ENCODE measurements at regions not wholly inside any gene's neighbourhood (a gene's known extent, or its start where the extent isn't known, plus 50 kb on each side); places are given as distances from the start of the nearest gene placed in this dataset.

GRCh38 chr12:130246560-130246959 lies 84.3 kb downstream of the FZD10 start:
- Histone ChIP-seq H3K4me1 (ENCODE audit: control insufficient read depth, insufficient read depth, low read length) (no peaks in the 10 kb centered on the region), H3K27ac (ENCODE audit: low read depth, low read length) (no peak overlapping the region), H3K27me3 (ENCODE audit: control insufficient read depth, insufficient read depth, low read length, poor library complexity, severe bottlenecking) (peaks cover 10% of the 10 kb centered on the region), H3K4me3 (ENCODE audit: low read length) (no peak overlapping the region), H3K36me3 (ENCODE audit: control insufficient read depth, insufficient read depth, low read length) (no peaks in the 10 kb centered on the region), H3K9me3 (ENCODE audit: control insufficient read depth, low read length) (no peaks in the 10 kb centered on the region), H3K9ac (ENCODE audit: extremely low read depth, low read length, poor library complexity, severe bottlenecking) (no peak overlapping the region)
- TF ChIP-seq, protein P1, sequence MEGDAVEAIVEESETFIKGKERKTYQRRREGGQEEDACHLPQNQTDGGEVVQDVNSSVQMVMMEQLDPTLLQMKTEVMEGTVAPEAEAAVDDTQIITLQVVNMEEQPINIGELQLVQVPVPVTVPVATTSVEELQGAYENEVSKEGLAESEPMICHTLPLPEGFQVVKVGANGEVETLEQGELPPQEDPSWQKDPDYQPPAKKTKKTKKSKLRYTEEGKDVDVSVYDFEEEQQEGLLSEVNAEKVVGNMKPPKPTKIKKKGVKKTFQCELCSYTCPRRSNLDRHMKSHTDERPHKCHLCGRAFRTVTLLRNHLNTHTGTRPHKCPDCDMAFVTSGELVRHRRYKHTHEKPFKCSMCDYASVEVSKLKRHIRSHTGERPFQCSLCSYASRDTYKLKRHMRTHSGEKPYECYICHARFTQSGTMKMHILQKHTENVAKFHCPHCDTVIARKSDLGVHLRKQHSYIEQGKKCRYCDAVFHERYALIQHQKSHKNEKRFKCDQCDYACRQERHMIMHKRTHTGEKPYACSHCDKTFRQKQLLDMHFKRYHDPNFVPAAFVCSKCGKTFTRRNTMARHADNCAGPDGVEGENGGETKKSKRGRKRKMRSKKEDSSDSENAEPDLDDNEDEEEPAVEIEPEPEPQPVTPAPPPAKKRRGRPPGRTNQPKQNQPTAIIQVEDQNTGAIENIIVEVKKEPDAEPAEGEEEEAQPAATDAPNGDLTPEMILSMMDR (conservative IDR thresholded peaks at IDR 0.05) = no peak
- Mint-ChIP-seq H3K9me3 (no peaks in the 10 kb centered on the region), H3K27me3 (ENCODE audit: insufficient read depth) (peaks cover 70% of the 10 kb centered on the region), H3K4me1 (no peaks in the 10 kb centered on the region), H3K36me3 (ENCODE audit: low read depth) (no peaks in the 10 kb centered on the region), H3K27ac (no peak overlapping the region), H3K4me3 (no peak overlapping the region)
- no peak for DNase-seq
- 79 to 85% methylated on average over 2 to 6 of the region's 6 CpGs for WGBS, 2 experiments (ENCODE audit: insufficient coverage in 1 of 2, insufficient read length in 1 of 2)

- WGBS, 2 experiments (ENCODE audit: insufficient coverage in 1 of 2, insufficient read length in 1 of 2) = 81 to 85% methylated on average over 2 to 4 of the region's 4 CpGs
- H3K9ac ChIP-seq (ENCODE audit: extremely low read depth, low read length, poor library complexity, severe bottlenecking) = no peak overlapping the region
- Mint-ChIP-seq H3K9me3 (no peaks in the 10 kb centered on the region), H3K27ac (no peak overlapping the region), H3K27me3 (ENCODE audit: insufficient read depth) (peaks cover 64% of the 10 kb centered on the region), H3K4me3 (no peak overlapping the region), H3K4me1 (no peaks in the 10 kb centered on the region), H3K36me3 (ENCODE audit: low read depth) (no peaks in the 10 kb centered on the region)
- no peaks in the 10 kb centered on the region for H3K36me3 ChIP-seq (ENCODE audit: control insufficient read depth, insufficient read depth, low read length)
- no peak overlapping the region for H3K4me3 ChIP-seq (ENCODE audit: low read length)
- H3K27ac ChIP-seq (ENCODE audit: low read depth, low read length) = no peak overlapping the region
- TF ChIP-seq, protein P1 (conservative IDR thresholded peaks at IDR 0.05) = no peak
- no peaks in the 10 kb centered on the region for H3K4me1 ChIP-seq (ENCODE audit: control insufficient read depth, insufficient read depth, low read length)
- DNase-seq = no peak
- H3K27me3 ChIP-seq (ENCODE audit: control insufficient read depth, insufficient read depth, low read length, poor library complexity, severe bottlenecking) = peaks cover 10% of the 10 kb centered on the region
- H3K9me3 ChIP-seq (ENCODE audit: control insufficient read depth, low read length) = no peaks in the 10 kb centered on the region
These were observed 85.5 kb downstream of the FZD10 start for GRCh38 chr12:130247634-130248237.

- Histone ChIP-seq H3K36me3 (ENCODE audit: control insufficient read depth, insufficient read depth, low read length) (no peaks in the 10 kb centered on the region), H3K4me3 (ENCODE audit: low read length) (no peak overlapping the region), H3K9me3 (ENCODE audit: control insufficient read depth, low read length) (no peaks in the 10 kb centered on the region), H3K4me1 (ENCODE audit: control insufficient read depth, insufficient read depth, low read length) (no peaks in the 10 kb centered on the region), H3K27ac (ENCODE audit: low read depth, low read length) (no peak overlapping the region), H3K9ac (ENCODE audit: extremely low read depth, low read length, poor library complexity, severe bottlenecking) (no peak overlapping the region), H3K27me3 (ENCODE audit: control insufficient read depth, insufficient read depth, low read length, poor library complexity, severe bottlenecking) (peaks cover 10% of the 10 kb centered on the region)
- Mint-ChIP-seq H3K27ac (no peak overlapping the region), H3K36me3 (ENCODE audit: low read depth) (no peaks in the 10 kb centered on the region), H3K4me3 (no peak overlapping the region), H3K9me3 (no peaks in the 10 kb centered on the region), H3K4me1 (no peaks in the 10 kb centered on the region), H3K27me3 (ENCODE audit: insufficient read depth) (peaks cover 64% of the 10 kb centered on the region)
- TF ChIP-seq, protein P1 (conservative IDR thresholded peaks at IDR 0.05) = no peak
- DNase-seq = peak; percentile 74
- 90 to 94% methylated on average over 5 of the region's 6 CpGs for WGBS, 2 experiments (ENCODE audit: insufficient coverage in 1 of 2, insufficient read length in 1 of 2)
These were observed 87.1 kb downstream of the FZD10 start for GRCh38 chr12:130249376-130249775.
